Suprapubic skin (tissue), 4 donors: ENCODE measurements at regions not wholly inside any gene's neighbourhood (a gene's known extent, or its start where the extent isn't known, plus 50 kb on each side); places are given as distances from the start of the nearest gene placed in this dataset.

Experiments used
- DNase-seq, 2 donors: peaks; one replicate each; pipeline ENCODE4 v3.0.0-alpha.2; 2019; ENCODE audit warnings: low spot score in 2 of 2
- H3K27ac ChIP-seq: fragments of 200-600 bp; sonication (generic); one replicate; pipeline ENCODE4 v1.5.1; 2019
- H3K27me3 ChIP-seq: fragments of 200-600 bp; sonication (generic); one replicate; pipeline ENCODE4 v1.5.1; 2019
- H3K36me3 ChIP-seq: fragments of 200-600 bp; sonication (generic); one replicate; pipeline ENCODE4 v1.5.1; 2019
- H3K4me1 ChIP-seq: fragments of 200-600 bp; sonication (generic); one replicate; pipeline ENCODE4 v1.5.1; 2019
- H3K4me3 ChIP-seq: fragments of 200-600 bp; sonication (generic); one replicate; pipeline ENCODE4 v1.5.1; 2019; ENCODE audit warnings: mild to moderate bottlenecking
- H3K9me3 ChIP-seq: fragments of 200-600 bp; sonication (generic); one replicate; pipeline ENCODE4 v1.5.1; 2019
- EP300 ChIP-seq: sonication (generic); formaldehyde crosslinking; IDR thresholded peaks from one replicate; pipeline ENCODE4 v1.6.1; 2017; ENCODE audit warnings: antibody characterized with exemption
- POLR2A ChIP-seq, 2 donors: fragments of 450-650 bp; IDR thresholded peaks; one replicate each; pipeline ENCODE4 v1.6.1; 2017; ENCODE audit warnings: antibody characterized with exemption in 2 of 2, mild to moderate bottlenecking in 2 of 2, moderate library complexity in 2 of 2
- POLR2AphosphoS5 ChIP-seq, 3 donors: sonication (generic); formaldehyde crosslinking; IDR thresholded peaks; one replicate each; pipeline ENCODE4 v1.6.1; 2017; ENCODE audit warnings: antibody characterized with exemption in 3 of 3
- WGBS: methylation state at CpG from one replicate; pipeline ENCODE4 v1.1.5; 2018; 5-methylcytosine and 5-hydroxymethylcytosine counted together
- TF ChIP-seq, protein P1 (sequence below), 2 donors: fragments of 200-600 bp in 1 of 2; fragments of 450-650 bp in 1 of 2; sonication (generic) in 1 of 2; IDR thresholded peaks; one replicate each; pipeline ENCODE4 v1.5.1; 2016 to 2019; ENCODE audit warnings: antibody characterized with exemption in 2 of 2, mild to moderate bottlenecking in 1 of 2, moderate library complexity in 1 of 2

DNA sequence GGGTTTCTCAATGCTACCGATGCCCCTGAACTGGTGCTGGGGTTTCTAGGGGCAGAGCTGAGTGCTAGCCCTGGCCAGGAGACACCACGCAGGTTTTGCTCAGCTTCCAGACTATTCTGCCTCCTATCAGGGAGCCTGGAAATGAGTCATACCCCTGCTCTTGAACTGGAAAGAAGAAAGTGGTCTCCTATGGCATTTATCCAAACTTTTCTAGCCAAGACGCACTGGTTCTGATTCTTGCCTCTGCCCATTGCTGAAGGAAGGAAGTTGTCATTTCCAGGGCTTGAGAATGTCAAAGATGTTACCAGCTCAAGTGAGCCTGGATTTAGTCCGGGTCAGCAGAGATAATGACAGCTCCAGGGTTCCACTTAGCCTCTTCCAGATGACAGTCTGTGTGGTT lies 561.9 kb downstream of the CDK5RAP2 start:
- H3K4me3 ChIP-seq, result no peak overlapping the region

DNA sequence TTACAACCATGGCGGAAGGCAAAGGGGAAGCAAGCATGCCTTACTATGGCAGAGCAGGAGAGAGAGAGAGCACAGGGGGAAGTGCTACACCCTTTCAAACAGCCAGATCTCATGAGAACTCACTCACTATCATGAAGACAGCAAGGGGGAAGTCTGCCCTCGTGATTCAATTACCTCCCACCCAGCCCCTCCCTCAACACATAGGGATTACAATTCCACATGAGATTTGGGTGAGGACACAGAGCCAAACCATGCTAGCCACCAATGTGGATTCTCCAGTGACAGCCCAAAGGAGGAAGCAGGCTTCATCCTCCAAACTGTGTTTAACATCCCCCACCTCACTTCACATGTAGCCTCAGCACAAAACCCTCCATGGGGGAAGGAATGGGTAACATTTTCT lies 563.7 kb downstream of the CDK5RAP2 start:
- Histone ChIP-seq H3K36me3 (no peaks in the 10 kb centered on the region), H3K27ac (no peak overlapping the region), H3K4me3 (no peak overlapping the region), H3K4me1 (no peaks in the 10 kb centered on the region), H3K27me3 (no peaks in the 10 kb centered on the region), H3K9me3 (peaks cover 7% of the 10 kb centered on the region)
- TF ChIP-seq, protein P1, sequence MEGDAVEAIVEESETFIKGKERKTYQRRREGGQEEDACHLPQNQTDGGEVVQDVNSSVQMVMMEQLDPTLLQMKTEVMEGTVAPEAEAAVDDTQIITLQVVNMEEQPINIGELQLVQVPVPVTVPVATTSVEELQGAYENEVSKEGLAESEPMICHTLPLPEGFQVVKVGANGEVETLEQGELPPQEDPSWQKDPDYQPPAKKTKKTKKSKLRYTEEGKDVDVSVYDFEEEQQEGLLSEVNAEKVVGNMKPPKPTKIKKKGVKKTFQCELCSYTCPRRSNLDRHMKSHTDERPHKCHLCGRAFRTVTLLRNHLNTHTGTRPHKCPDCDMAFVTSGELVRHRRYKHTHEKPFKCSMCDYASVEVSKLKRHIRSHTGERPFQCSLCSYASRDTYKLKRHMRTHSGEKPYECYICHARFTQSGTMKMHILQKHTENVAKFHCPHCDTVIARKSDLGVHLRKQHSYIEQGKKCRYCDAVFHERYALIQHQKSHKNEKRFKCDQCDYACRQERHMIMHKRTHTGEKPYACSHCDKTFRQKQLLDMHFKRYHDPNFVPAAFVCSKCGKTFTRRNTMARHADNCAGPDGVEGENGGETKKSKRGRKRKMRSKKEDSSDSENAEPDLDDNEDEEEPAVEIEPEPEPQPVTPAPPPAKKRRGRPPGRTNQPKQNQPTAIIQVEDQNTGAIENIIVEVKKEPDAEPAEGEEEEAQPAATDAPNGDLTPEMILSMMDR (IDR thresholded peaks at IDR 0.05), result no peak
- TF ChIP-seq POLR2AphosphoS5 (IDR thresholded peaks at IDR 0.05), result no peak
- no peak for TF ChIP-seq EP300
- no peak for TF ChIP-seq POLR2A (IDR thresholded peaks at IDR 0.05)
- 48% methylated on average over 2 of the region's 2 CpGs for WGBS
- DNase-seq, result no peak

More for the DNA sequence above, 561.9 kb downstream of the CDK5RAP2 start:
- H3K36me3 ChIP-seq, result no peaks in the 10 kb centered on the region
- TF ChIP-seq, protein P1 (IDR thresholded peaks at IDR 0.05), result no peak
- TF ChIP-seq POLR2AphosphoS5 (IDR thresholded peaks at IDR 0.05), result no peak
- TF ChIP-seq POLR2A (IDR thresholded peaks at IDR 0.05), result no peak
- no peak for TF ChIP-seq EP300
- no peaks in the 10 kb centered on the region for H3K4me1 ChIP-seq
- H3K27me3 ChIP-seq, result no peaks in the 10 kb centered on the region
- H3K27ac ChIP-seq, result no peak overlapping the region
- no peak for DNase-seq
- 59% methylated on average over 4 of the region's 4 CpGs for WGBS
- peaks cover 7% of the 10 kb centered on the region for H3K9me3 ChIP-seq

DNA sequence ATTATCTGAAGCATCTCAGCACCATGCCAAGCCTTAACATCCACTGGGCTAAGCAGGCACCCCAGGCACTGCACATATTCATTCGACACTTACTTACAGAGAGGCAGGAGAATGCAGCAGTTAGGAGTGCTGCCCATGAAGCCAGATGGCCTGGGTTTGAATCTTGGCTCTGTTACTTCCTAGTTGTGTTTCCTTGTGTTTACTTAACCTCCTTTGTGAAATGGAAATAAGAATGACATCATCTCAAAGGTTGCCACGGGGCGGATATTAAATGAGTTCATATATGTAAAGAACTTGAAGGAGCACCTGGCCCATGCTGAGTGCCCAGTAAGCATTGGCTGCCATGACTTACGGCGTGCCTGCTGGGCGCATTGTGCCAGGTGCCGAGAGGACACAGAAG lies 565.2 kb downstream of the CDK5RAP2 start:
- no peaks in the 10 kb centered on the region for H3K36me3 ChIP-seq
- TF ChIP-seq, protein P1 (IDR thresholded peaks at IDR 0.05), result no peak
- TF ChIP-seq POLR2A (IDR thresholded peaks at IDR 0.05) (no peak), EP300 (no peak), POLR2AphosphoS5 (IDR thresholded peaks at IDR 0.05) (no peak)
- no peaks in the 10 kb centered on the region for H3K9me3 ChIP-seq
- no peaks in the 10 kb centered on the region for H3K4me1 ChIP-seq
- WGBS, result 87% methylated on average over 7 of the region's 7 CpGs
- no peak for DNase-seq
- H3K27ac ChIP-seq, result no peak overlapping the region
- H3K27me3 ChIP-seq, result no peaks in the 10 kb centered on the region
- H3K4me3 ChIP-seq, result no peak overlapping the region

DNA sequence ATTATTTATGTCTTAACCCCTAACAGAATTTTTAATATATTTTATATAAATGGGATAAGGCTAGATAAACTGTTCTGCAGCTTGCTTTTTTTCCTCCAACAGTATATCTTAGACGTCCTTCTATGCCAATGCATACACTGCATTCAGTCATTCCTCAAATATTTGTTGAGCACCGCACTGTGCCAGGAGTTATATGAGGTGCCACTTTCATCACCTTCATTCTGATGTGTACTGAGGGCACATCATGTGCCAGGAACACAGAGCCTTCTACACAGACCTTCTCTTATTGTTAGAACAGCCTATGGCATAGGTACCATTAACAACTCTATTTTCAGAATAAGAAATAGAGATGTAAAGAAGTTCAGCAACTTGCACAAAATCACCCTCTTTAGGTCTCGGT lies 570.1 kb downstream of the CDK5RAP2 start:
- no peak overlapping the region for H3K4me3 ChIP-seq
- WGBS, result 45% methylated on average over 3 of the region's 3 CpGs
- H3K4me1 ChIP-seq, result no peaks in the 10 kb centered on the region
- no peak overlapping the region for H3K27ac ChIP-seq
- no peak for DNase-seq
- TF ChIP-seq, protein P1 (IDR thresholded peaks at IDR 0.05), result no peak
- TF ChIP-seq POLR2AphosphoS5 (IDR thresholded peaks at IDR 0.05), result no peak
- TF ChIP-seq POLR2A (IDR thresholded peaks at IDR 0.05), result no peak
- no peak for TF ChIP-seq EP300
- H3K9me3 ChIP-seq, result no peaks in the 10 kb centered on the region
- H3K27me3 ChIP-seq, result no peaks in the 10 kb centered on the region
- H3K36me3 ChIP-seq, result no peaks in the 10 kb centered on the region

DNA sequence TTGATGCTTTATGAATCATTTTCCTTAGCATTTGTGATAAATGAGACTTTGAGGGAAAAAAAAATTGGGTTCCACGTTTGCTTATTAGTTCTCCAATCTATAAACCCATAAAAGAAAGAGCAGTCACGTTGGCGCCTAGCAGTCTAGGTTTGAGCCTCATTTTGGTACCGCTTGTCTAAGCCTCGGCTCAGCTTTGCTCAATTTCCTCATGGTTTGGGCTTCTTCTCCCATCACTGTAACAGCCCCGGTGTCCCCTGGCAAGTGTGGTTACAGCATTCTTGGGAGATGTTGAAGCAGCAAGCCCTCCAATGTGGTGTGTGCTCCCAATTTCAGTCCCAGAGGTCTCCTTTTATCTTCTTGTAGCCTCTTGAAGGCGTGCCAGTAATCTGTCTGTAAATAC lies 578.4 kb downstream of the CDK5RAP2 start:
- Histone ChIP-seq H3K27me3 (no peaks in the 10 kb centered on the region), H3K36me3 (no peaks in the 10 kb centered on the region), H3K9me3 (no peaks in the 10 kb centered on the region), H3K4me1 (no peaks in the 10 kb centered on the region), H3K4me3 (no peak overlapping the region), H3K27ac (no peak overlapping the region)
- DNase-seq, result no peak
- TF ChIP-seq POLR2A (IDR thresholded peaks at IDR 0.05) (no peak), POLR2AphosphoS5 (IDR thresholded peaks at IDR 0.05) (no peak), EP300 (no peak)
- TF ChIP-seq, protein P1 (IDR thresholded peaks at IDR 0.05), result no peak
- WGBS, result 70% methylated on average over 7 of the region's 7 CpGs
